ENCODE measurements at regions not wholly inside any gene's neighbourhood (a gene's known extent, or its start where the extent isn't known, plus 50 kb on each side); places are given as distances from the start of the nearest gene placed in this dataset.
"Not testable (repeated sequence)": the region's sequence is repeated elsewhere in the genome, so short reads cannot be mapped to it uniquely, and the experiment has no call there.

DNA sequence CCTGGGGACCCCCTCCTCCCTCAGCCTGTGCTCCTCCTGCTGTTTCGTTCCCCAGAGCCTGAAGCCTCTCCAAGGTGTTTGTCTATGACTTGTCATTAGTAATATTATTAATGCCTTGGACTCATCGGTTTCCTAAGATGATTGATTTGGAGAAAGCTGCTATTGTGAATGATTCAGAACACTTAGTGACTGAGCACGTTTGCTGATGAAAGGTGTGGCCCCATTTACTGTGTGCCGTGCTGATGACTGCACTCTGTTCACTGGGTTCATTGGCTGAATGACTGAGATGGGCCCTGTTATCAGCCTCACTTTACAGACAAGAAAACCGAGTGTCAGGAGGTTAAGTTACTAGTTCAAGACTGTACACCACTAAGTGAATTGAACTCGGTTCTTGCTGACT lies 111.4 kb downstream of the SPP2 start:
- no peak for DNase-seq (ENCODE audit: low read depth, low spot score)

DNA sequence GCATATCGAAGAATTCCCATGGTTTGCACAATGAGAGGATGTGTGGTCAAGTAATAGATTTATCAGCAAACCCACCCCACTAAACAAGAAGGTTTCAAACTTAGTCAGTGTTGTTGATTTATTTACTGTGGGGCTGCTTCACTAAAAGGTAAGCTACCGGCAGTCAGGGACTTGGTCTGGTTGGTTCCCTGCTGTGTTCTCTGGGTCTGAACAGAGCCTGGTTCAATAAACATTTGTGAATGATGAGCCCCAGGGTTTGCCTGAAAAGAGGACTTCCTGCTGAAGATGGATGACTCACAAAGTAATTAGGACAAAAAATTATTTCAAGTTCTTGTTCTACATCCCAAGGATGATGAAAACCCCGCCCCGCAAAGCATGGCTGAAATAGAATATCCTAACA lies 108.3 kb downstream of the SPP2 start:
- no peak for DNase-seq (ENCODE audit: low read depth, low spot score)

DNA sequence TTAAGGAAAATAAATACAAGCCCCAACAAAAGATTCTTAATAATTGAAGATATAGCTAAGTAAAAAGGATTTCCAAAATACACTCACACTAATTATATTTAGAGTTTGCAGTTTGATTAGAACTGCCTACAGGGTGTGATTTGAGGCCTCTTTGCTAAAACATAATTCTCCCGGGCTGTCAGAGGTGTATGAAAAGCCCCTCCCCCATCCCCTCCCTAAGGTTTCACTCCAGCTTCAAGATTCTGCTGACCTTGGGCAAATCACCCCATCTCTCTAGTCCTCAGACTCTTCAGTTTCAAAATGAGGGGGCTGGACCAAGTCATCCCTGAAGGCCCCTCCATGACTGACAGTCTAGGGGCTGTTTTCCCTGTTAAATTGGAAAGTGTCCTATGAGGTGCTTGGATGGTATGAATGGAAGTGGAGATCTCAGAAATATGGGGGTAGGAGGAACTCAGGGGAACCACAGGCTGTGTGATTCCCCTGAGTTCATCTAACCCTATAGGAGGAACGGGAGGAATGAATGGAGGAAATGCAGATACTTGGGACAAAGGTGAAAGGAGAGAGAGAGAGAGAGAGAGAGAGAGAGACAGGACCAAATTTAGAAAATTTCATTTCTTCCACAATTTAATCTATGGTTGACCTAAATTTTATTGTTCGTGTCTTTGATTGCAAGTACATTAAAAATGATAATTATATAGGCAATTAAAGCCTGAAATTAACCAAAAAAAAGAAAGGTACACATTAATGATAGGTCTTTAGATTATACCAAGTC lies 107.5 kb downstream of the SPP2 start:
- no peak for DNase-seq (ENCODE audit: low read depth, low spot score)

DNA sequence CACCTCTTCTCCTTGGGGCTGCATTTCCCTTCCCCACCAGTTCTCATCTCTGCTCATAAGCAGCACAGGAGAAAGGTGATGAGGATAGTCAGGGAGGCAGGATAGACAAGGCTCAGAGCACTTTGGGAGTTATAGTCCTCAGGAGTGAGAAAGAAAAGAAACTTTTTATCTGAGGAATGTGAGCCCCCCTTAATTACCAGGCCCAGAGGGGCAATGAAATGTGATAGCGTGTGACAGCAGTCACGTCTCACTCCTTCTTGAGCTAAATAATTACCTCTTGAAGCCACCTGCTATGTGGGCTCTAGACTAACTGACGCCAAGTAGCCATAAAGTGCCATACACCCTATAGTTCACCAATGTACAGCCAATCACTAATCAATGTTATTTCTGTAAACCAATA lies 105.8 kb downstream of the SPP2 start:
- no peak for DNase-seq (ENCODE audit: low read depth, low spot score)

DNA sequence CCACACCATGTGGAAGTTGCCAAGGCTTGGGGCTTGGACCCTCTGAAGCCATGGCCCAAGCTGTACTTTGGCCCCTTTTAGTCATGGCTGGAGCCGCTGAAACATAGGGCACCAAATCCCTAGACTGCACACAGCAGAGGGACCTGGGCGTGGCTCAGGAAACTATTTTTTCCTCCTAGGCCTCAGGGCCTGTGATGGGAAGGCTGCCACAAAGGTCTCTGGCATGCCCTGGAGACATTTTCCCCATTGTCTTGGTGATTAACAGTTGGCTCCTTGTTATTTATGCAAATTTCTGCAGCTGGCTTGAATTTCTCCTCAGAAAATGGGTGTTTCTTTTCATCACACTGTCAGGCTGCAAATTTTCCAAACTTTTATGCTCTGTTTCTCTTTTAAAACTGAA lies 102.3 kb downstream of the SPP2 start:
- not testable (repeated sequence) for DNase-seq (ENCODE audit: low read depth, low spot score)

DNA sequence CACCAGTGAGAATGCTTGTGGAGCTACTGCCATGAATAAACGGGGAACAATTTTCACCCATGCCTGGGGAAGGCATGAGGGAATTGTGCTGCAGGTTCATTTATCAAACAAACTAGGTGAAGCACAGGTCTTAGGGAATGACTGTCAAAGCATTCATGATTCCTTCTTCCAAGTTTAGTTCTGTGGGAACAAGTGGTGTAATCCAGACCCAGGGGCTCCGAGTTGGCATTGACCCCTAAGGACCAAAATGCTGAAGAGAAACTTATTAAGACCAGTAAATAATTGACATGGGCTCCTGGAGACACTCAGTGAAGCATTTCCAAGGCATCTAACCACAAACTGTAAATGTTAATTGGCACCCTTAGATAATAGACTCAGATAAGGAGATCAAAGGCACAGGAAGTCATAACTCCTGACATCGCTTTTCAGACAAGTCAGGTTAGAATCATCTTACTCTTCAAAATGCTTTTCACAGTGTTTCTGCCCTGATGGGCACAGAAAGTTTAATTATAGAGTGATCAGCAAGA lies 96.9 kb downstream of the SPP2 start:
- no peak for DNase-seq (ENCODE audit: low read depth, low spot score)

DNA sequence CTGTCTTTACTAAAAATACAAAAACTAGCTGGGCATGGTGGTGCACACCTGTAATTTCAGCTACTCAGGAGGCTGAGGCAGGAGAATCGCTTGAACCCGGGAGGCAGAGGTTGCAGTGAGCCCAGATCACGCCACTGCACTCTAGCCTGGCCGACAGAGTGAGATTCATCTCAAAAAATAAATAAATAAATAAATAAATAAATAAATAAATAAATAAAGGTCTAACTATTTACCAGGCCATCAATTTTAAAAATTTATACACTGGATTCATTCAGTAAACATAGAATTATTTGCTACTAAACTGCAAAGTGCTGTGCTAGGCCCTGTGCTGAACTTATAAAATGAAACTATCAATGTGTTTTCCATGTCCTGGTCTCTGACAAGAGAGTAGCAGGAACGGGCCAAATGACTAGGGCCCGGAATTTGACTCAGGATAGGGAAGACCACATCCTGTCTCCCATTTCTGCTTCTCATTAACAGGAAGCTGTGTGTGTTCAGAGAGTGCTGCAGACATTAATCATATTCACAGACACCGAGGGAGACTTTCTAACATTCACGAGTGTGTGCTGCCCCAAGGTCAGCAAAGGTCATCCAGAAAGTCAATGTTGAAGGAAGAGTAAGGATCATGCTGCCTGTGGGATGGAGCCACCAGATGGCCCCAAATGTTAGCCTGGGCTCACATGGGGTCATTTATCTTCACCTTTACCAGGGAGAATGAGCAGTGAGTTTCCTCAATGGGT lies 95.8 kb downstream of the SPP2 start:
- DNase-seq (ENCODE audit: low read depth, low spot score) = no peak

DNA sequence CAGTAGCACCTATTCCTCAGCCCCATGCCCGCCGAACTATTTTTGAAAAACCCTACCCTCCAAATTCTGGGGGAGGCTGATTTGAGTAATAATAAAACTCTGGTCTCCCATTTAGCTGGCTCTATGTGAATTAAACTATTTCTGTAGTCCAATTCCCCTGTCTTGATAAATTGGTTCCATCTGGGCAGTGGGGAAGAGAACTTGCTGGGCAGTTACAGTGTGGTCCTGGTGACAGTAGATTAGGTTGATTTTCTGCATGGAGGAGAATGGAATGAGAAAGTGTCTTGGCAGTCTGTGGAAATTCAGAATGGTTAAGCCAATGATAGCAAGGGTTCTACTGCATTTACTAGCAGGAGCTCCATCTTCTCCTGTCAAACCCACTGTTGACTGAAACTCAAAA lies 95.0 kb downstream of the SPP2 start:
- no peak for DNase-seq (ENCODE audit: low read depth, low spot score)

DNA sequence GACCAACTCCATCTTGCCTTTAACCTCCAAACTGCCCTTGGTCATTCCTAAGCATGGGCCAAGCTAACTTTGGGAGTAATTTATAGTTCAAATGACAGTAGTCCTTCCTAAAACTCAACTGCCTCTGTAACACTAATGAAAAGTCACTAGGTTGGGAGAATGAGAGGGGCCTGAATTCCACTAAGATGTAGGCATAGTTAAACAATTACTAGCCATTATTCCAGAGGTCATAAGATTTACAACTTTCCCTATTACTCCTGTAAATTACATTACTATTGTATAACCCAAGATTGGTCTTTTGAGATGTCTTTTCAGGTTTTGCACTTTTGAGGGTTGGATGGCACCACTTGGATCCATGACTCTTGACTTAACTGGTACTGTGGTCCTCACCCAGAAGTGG lies 94.6 kb downstream of the SPP2 start:
- DNase-seq (ENCODE audit: low read depth, low spot score) = no peak

DNA sequence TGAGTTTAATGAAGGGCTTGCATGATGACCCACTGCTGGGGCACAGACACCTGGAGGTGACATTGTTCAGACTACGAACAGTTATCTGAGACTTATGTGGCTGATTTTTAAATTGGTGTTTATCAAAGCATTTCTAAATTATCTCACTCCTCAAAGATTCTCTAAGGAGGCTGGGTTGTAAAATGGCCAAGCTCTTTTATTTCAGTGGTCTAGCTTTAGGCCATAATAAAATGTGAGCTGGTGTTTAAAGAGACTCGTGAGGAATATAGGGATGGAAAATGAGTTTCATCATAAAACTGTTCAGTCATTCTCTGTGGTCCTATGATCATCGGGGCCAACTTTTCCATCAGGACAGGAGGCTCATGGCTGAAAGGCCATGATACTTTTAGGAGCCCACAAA lies 93.4 kb downstream of the SPP2 start:
- no peak for DNase-seq (ENCODE audit: low read depth, low spot score)

DNA sequence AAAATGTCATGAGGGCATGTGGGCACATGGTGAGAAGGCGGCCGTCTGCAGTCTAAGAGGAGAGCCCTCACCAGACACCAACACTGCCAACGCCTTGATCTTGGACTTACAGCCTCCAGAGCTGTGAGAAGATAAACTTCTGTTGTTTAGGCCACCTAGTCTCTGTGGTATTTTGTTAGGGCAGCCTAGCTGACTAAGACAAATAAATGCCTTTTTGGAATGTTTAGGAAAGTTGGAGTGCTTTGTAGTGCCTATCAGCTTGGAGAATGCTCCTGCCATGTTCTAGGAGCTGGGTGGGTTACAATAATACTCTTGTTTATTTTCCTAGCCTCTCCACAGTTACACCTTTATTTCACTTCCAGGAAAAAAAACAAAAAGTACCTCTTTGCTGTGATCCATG lies 92.0 kb downstream of the SPP2 start:
- DNase-seq (ENCODE audit: low read depth, low spot score) = no peak

DNA sequence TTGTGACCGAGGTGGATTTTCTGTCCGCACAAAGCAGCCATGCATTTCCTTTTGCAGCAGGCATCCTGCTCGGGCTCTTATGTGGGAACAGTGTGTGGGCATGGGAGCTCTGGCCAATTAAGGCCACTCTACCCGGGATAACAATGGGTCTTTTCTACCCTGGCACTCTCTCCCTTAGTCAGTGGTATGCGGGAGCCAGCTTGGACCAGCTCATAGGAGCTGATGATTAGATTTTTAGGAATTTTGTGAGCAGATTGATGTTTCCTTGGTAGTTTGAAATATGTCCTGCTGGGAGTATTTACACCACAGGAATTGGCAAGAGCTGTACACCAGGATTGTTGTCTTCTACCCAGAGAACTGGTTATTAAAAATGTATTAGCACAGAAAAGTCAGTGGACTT lies 89.3 kb downstream of the SPP2 start:
- no peak for DNase-seq (ENCODE audit: low read depth, low spot score)

DNA sequence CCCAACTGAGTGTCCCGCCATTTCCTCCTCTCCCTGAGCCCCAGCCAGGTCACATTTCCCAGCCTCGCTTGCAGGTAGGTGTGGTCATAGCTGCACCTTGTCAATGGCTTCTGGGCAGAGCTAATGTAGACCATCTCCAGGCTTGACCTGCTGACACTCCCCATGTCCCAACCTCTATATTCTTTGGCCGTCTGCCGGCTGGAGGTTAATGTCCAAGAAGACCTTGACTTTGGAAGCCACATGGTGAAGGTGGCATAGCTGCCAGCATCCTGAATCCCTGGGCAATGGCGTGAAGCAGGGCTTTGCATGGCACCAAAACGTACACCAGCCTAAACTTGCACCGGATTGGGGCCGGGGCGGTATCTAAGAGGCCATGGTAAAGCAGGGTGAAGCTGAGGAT lies 88.3 kb downstream of the SPP2 start:
- no peak for DNase-seq (ENCODE audit: low read depth, low spot score)

DNA sequence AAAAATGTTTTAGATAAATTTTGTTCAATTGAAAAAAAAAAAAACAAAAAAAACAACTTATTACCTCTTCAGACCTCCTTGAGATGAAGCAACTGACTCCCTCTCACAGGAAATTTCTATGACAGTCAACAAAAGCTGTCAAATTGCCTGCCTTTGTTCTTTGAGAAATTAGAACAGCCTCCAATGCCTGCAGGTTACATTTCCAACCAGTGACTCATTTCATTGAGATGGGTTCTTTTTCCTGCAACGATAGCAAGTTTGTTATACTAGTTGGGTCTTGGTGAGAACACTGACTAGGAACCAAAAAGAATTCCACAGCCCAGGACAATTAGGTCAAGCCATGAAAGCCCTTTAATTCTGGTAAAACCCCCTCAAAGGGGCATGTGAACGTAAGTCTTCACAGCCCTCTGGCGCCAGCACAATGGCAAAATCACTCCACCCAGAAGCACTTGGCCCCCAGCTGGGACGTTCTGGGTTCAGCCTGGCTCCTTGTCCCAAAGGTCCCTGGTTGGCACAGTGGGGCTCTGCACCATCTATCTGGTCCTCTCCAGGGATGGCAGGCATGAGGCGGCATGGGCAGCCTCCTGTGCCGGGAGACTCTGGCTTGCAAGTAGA lies 87.0 kb downstream of the SPP2 start:
- DNase-seq (ENCODE audit: low read depth, low spot score) = no peak

DNA sequence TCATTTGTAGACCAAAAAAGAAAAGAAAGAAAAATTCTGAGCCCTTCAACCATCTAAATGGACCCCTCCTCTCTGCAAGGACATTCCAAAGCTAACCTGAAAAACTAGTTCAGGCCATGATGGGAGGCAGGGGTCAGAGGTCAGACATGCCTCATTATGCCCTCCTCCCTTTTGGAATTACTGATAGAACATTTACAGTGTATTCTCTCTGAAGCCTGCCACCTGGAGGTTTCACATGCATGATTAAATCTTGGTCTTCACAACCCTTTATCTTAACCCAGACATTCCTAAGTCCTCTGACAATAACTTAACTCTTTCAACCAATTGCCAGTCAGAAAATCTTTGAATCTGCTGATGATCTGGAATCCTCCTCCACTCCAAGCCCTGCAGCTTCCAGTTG lies 86.0 kb downstream of the SPP2 start:
- DNase-seq (ENCODE audit: low read depth, low spot score) = no peak

DNA sequence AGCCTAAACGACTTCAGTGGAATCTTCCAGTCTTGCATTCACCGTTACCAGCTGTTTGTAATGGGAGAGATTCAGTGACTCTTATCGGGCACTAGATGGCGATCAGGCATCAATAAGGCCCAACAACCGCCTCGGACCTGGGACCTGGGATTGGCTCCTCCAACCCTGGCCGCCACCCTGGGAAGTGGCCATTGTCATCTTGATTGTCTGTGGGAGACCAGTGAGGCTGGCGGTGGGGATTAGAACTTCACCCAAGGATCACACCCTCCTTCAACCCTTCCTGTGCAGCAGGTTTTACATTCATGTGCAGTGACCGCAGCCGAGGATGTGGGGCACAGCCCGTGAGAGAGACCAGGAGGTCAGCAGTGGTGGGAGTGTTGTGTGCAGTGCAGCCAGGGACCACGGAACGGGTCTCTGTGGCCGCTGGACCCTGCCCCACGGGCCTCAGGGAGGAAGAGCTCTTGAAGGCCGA lies 85.3 kb downstream of the SPP2 start:
- peak; percentile 61 for DNase-seq (ENCODE audit: low read depth, low spot score)

DNA sequence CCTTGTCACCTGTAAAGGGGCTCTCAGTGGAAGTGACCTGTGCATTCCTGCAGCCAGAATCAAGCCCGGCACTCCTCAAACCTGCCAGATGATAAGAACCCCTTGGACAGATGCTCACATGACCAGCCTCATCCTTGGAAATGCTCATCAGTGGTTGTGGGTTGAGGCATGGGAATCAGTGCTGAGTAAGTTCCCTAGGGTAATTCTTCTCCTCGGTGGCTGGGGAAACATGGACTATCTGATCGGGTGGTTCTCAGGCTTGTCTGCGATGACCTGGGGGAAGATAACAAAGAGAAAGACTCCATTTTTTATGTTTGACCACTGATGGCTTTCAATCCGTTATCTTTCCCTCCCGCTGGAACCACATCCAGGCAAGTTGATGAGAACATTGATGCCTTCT lies 84.0 kb downstream of the SPP2 start:
- no peak for DNase-seq (ENCODE audit: low read depth, low spot score)

DNA sequence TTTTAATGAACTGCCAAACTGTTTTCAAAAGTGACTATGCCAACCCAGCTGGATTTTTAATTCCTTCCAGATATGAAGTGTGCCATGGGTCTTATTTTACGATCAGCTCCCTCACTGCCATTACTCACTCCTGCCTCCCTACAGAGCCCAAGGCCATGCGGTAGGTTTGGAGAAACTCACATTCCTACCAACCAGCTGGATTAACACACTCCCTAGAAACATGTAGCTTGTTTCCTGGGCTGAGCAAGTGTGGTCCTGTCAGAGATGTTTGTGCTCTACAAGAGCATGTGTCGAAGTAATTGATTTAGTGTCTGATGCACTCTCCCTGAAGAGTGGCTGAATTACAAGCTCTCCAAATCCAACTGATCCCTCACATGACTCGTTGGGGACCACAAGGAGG lies 82.5 kb downstream of the SPP2 start:
- no peak for DNase-seq (ENCODE audit: low read depth, low spot score)

DNA sequence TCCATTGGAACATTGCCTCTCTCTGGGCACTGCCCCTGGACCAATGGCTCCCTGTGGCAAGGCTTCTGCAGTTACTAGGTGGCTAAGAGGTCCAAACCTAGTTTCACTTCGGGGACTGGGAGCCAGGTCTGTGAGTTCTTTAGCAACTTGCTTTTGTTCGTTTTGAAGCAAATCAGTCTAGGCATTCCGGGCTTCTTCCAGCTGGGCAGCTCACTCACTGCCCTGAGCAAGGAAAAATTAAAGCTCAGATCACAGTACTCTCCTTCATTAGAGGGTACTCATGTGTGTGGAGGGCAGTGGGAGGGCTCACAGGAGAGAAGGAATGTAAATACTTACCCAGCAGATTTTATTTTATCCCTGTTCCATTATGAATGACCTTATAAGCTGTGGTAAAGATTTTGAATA lies 80.3 kb downstream of the SPP2 start:
- no peak for DNase-seq (ENCODE audit: low read depth, low spot score)

DNA sequence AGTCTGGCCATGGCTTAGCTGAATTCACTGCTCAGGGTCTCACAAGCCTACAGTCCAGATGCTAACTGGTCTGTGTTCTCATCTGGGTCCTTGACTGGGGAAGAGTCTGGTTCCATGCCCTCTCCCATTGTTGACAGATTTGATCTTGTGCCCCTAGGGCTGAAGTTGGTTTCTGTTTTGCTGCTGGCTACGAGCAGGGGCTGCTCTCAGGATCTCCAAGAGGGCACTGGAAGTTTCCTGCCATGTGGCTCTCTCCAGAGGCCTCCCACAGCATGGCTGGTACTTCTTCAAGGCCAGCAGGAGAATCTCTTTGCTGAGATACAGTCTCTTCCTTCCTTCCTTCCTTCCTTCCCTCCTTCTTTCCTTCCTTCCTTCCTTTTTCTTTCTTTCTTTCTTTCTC lies 78.1 kb downstream of the SPP2 start:
- no peak for DNase-seq (ENCODE audit: low read depth, low spot score)
